ENCODE measurements at regions not wholly inside any gene's neighbourhood (a gene's known extent, or its start where the extent isn't known, plus 50 kb on each side); places are given as distances from the start of the nearest gene placed in this dataset.

- ATAC-seq (no peak), DNase-seq (no peak)
- H3K27me3 ChIP-seq (ENCODE audit: control insufficient read depth, insufficient read depth): no peaks in the 10 kb centered on the region
- no peak overlapping the region for H3K4me3 ChIP-seq (ENCODE audit: low read length)
- H3K27ac ChIP-seq (ENCODE audit: low read length): no peak overlapping the region
- intact Hi-C loops (cut with DNase I): no loop called here
- no peaks in the 10 kb centered on the region for H3K9me3 ChIP-seq (ENCODE audit: control insufficient read depth, low read length)
- WGBS: 98% methylated on average over 4 of the region's 4 CpGs
- H3K4me1 ChIP-seq (ENCODE audit: control insufficient read depth, insufficient read depth, low read length): no peaks in the 10 kb centered on the region
Observed at GRCh38 chr1:56237491-56238064, 341.8 kb downstream of the PLPP3 start.

- DNase-seq: no peak
- ATAC-seq: no peak
- WGBS: 94% methylated on average over 4 of the region's 4 CpGs
- Histone ChIP-seq H3K27me3 (ENCODE audit: control insufficient read depth, insufficient read depth) (no peaks in the 10 kb centered on the region), H3K4me1 (ENCODE audit: control insufficient read depth, insufficient read depth, low read length) (no peaks in the 10 kb centered on the region), H3K27ac (ENCODE audit: low read length) (no peak overlapping the region), H3K9me3 (ENCODE audit: control insufficient read depth, low read length) (no peaks in the 10 kb centered on the region), H3K4me3 (ENCODE audit: low read length) (no peak overlapping the region)
- intact Hi-C loops (cut with DNase I): no loop called here
Observed at GRCh38 chr1:56236688-56237087, 342.7 kb downstream of the PLPP3 start.

GRCh38 chr1:56235909-56236510, 343.4 kb downstream of the PLPP3 start:
- no peak for ATAC-seq
- 81% methylated on average over 2 of the region's 2 CpGs for WGBS

GRCh38 chr1:56229186-56229585, 350.2 kb downstream of the PLPP3 start:
- no peak overlapping the region for H3K4me3 ChIP-seq (ENCODE audit: low read length)
- intact Hi-C loops (cut with DNase I): no loop called here
- no peaks in the 10 kb centered on the region for H3K4me1 ChIP-seq (ENCODE audit: control insufficient read depth, insufficient read depth, low read length)
- WGBS: 64% methylated on average over 8 of the region's 8 CpGs
- DNase-seq (no peak), ATAC-seq (no peak)
- no peak overlapping the region for H3K27ac ChIP-seq (ENCODE audit: low read length)
- no peaks in the 10 kb centered on the region for H3K27me3 ChIP-seq (ENCODE audit: control insufficient read depth, insufficient read depth)
- no peaks in the 10 kb centered on the region for H3K9me3 ChIP-seq (ENCODE audit: control insufficient read depth, low read length)

More at GRCh38 chr1:56235909-56236510, 343.4 kb downstream of the PLPP3 start:
- Histone ChIP-seq H3K27ac (ENCODE audit: low read length) (no peak overlapping the region), H3K4me3 (ENCODE audit: low read length) (no peak overlapping the region), H3K27me3 (ENCODE audit: control insufficient read depth, insufficient read depth) (no peaks in the 10 kb centered on the region), H3K4me1 (ENCODE audit: control insufficient read depth, insufficient read depth, low read length) (no peaks in the 10 kb centered on the region), H3K9me3 (ENCODE audit: control insufficient read depth, low read length) (no peaks in the 10 kb centered on the region)
- no peak for DNase-seq
- intact Hi-C loops (cut with DNase I): no loop called here

GRCh38 chr1:56227886-56228285, 351.5 kb downstream of the PLPP3 start:
- no peak for DNase-seq
- 87% methylated on average over 3 of the region's 3 CpGs for WGBS
- intact Hi-C loops (cut with DNase I): no loop called here
- Histone ChIP-seq H3K4me1 (ENCODE audit: control insufficient read depth, insufficient read depth, low read length) (no peaks in the 10 kb centered on the region), H3K27me3 (ENCODE audit: control insufficient read depth, insufficient read depth) (no peaks in the 10 kb centered on the region), H3K27ac (ENCODE audit: low read length) (no peak overlapping the region), H3K4me3 (ENCODE audit: low read length) (no peak overlapping the region), H3K9me3 (ENCODE audit: control insufficient read depth, low read length) (no peaks in the 10 kb centered on the region)
- ATAC-seq: no peak

DNA sequence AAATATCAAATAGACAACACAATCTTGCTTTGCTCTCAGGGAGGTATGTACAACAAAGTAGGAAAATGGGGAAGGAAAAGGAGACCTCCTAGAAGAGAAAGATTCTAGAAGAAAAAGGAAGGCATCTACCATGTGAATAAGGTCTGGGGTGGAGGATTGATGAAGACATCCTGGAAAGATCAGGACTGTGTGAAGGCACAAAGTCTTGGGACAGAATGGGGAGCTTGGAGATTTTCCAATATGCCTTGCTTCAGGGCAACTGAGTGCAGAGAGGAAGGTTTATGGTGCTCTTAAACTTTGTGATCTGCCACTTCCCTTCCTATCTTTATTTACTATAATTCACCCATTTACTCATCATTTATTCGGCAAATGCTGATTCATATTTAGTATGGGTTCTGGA, 352.0 kb downstream of the PLPP3 start:
- H3K4me1 ChIP-seq (ENCODE audit: control insufficient read depth, insufficient read depth, low read length): no peaks in the 10 kb centered on the region
- 94% methylated on average over 1 of the region's 1 CpG for WGBS
- no peak overlapping the region for H3K4me3 ChIP-seq (ENCODE audit: low read length)
- no peaks in the 10 kb centered on the region for H3K9me3 ChIP-seq (ENCODE audit: control insufficient read depth, low read length)
- intact Hi-C loops (cut with DNase I): no loop called here
- ATAC-seq (no peak), DNase-seq (no peak)
- no peaks in the 10 kb centered on the region for H3K27me3 ChIP-seq (ENCODE audit: control insufficient read depth, insufficient read depth)
- no peak overlapping the region for H3K27ac ChIP-seq (ENCODE audit: low read length)

DNA sequence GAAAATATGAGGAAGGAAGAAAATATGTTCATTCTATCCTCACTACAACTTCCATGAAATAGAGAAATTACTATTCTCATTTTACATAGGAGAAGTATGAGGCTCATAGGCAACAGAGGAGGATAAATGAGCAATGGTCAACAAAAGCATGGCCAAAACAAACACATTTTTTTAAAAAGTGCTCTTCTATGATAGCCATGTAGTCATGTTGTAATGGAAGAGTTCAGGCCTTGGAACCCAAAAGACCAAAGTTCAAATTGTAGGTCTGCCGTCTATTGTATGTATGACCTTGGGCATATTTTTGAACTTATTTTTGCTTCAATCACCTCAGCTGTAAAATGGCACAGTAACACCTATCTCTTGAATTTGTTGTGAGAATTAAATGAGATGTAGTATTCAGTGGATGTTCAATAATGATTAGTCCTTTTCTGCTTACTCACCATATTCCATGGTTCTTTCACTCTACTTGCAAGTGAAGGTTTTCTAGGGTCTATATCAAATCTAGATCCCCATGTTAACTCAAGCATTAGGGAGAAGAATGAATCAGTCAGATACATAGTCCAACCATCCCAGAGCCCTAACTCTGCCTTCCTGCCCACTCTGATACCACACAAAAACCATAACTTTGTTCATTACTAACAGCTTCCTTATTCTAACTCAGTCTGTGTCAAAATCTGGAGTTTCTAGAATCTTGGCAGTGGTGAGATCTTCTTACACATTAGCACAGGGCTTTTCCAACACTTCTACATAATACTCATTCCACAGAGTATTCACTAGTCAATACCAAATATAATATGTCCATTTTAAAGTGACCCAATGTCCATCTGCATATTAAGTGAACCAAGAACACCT, 353.2 kb downstream of the PLPP3 start:
- ATAC-seq: no peak
- no peaks in the 10 kb centered on the region for H3K27me3 ChIP-seq (ENCODE audit: control insufficient read depth, insufficient read depth)
- H3K9me3 ChIP-seq (ENCODE audit: control insufficient read depth, low read length): no peaks in the 10 kb centered on the region
- intact Hi-C loops (cut with DNase I): no loop called here
- H3K4me3 ChIP-seq (ENCODE audit: low read length): no peak overlapping the region
- no peaks in the 10 kb centered on the region for H3K4me1 ChIP-seq (ENCODE audit: control insufficient read depth, insufficient read depth, low read length)
- 95% methylated on average over 1 of the region's 1 CpG for WGBS
- H3K27ac ChIP-seq (ENCODE audit: low read length): no peak overlapping the region
- no peak for DNase-seq

GRCh38 chr1:56223968-56224367, 355.4 kb downstream of the PLPP3 start:
- intact Hi-C loops (cut with DNase I): no loop called here
- no peaks in the 10 kb centered on the region for H3K27me3 ChIP-seq (ENCODE audit: control insufficient read depth, insufficient read depth)
- no peaks in the 10 kb centered on the region for H3K9me3 ChIP-seq (ENCODE audit: control insufficient read depth, low read length)
- H3K4me3 ChIP-seq (ENCODE audit: low read length): no peak overlapping the region
- no peak for ATAC-seq
- H3K4me1 ChIP-seq (ENCODE audit: control insufficient read depth, insufficient read depth, low read length): no peaks in the 10 kb centered on the region
- 94% methylated on average over 2 of the region's 2 CpGs for WGBS
- DNase-seq: no peak
- no peak overlapping the region for H3K27ac ChIP-seq (ENCODE audit: low read length)

GRCh38 chr1:56222914-56223540, 356.3 kb downstream of the PLPP3 start:
- H3K27ac ChIP-seq (ENCODE audit: low read length): no peak overlapping the region
- intact Hi-C loops (cut with DNase I): no loop called here
- no peaks in the 10 kb centered on the region for H3K4me1 ChIP-seq (ENCODE audit: control insufficient read depth, insufficient read depth, low read length)
- ATAC-seq (no peak), DNase-seq (no peak)
- H3K27me3 ChIP-seq (ENCODE audit: control insufficient read depth, insufficient read depth): no peaks in the 10 kb centered on the region
- no peaks in the 10 kb centered on the region for H3K9me3 ChIP-seq (ENCODE audit: control insufficient read depth, low read length)
- no peak overlapping the region for H3K4me3 ChIP-seq (ENCODE audit: low read length)

DNA sequence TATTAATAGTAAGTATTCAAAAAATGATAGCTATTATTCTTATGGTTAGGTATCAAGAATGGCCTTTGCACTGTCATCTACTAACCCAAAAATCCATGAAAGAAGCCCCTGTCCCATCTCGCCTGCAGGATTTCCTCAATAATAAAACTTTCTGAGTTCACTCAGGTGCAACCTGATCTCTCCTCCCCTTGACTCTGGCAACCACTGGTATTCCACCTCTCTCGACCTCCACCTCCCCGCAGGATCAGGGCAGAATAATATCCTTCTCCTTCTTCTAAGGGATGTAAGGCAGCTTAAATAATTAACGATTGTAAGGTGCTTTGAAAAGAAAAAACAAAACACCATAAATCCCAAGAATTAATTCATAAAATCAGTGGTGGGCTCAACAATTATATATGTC, 359.3 kb downstream of the PLPP3 start:
- Histone ChIP-seq H3K4me1 (ENCODE audit: control insufficient read depth, insufficient read depth, low read length) (no peaks in the 10 kb centered on the region), H3K4me3 (ENCODE audit: low read length) (no peak overlapping the region), H3K27ac (ENCODE audit: low read length) (no peak overlapping the region), H3K9me3 (ENCODE audit: control insufficient read depth, low read length) (no peaks in the 10 kb centered on the region), H3K27me3 (ENCODE audit: control insufficient read depth, insufficient read depth) (no peaks in the 10 kb centered on the region)
- WGBS: 98% methylated on average over 4 of the region's 4 CpGs
- no peak for DNase-seq
- no peak for ATAC-seq
- intact Hi-C loops (cut with DNase I): no loop called here

DNA sequence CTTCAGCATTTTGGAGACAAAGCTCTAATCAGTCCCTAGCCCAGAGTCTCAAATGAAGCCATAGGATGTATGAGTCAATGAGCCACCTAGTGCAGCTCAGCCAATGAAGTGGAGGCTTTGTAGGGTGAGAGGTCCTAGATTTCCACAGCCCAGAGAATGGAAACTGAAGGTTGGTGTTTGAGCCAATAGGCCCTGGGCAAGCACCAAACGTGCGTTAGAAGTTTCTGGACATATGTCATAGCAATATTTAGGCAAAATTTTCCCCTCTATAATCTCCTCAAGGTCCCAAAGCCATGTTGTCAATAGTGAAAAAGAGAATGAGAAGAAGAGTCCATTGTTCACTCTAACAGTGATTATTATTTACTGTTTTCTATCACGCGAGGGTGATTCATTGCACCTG, 361.3 kb downstream of the PLPP3 start:
- 93% methylated on average over 4 of the region's 4 CpGs for WGBS
- H3K9me3 ChIP-seq (ENCODE audit: control insufficient read depth, low read length): no peaks in the 10 kb centered on the region
- no peak overlapping the region for H3K27ac ChIP-seq (ENCODE audit: low read length)
- no peaks in the 10 kb centered on the region for H3K4me1 ChIP-seq (ENCODE audit: control insufficient read depth, insufficient read depth, low read length)
- intact Hi-C loops (cut with DNase I): no loop called here
- no peak for DNase-seq
- no peak overlapping the region for H3K4me3 ChIP-seq (ENCODE audit: low read length)
- no peaks in the 10 kb centered on the region for H3K27me3 ChIP-seq (ENCODE audit: control insufficient read depth, insufficient read depth)
- no peak for ATAC-seq

Data from right cardiac atrium (tissue), 5 donors.